ENCODE measurements at regions not wholly inside any gene's neighbourhood (a gene's known extent, or its start where the extent isn't known, plus 50 kb on each side); places are given as distances from the start of the nearest gene placed in this dataset.
"Not testable (repeated sequence)": the region's sequence is repeated elsewhere in the genome, so short reads cannot be mapped to it uniquely, and the experiment has no call there.

DNA sequence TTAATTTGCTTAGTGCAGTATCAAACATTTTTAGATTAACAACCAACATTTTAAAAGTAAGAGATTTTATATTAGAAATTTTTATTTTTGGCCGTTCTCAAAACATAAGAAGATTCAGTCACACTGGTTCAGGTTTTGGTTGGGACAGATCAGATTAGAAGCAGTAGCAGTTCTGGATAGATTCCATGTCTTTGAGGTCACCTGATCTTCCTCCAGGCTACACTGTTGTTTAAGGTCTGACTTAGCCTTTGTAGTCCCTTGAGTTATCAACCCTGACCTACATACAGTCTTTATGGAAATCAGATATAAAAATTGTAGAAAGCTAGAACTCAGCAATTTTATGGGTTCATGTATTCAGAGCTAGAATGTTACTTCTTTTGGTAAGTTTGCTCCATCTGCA lies 910.0 kb upstream of the WWC1 start:
- H3K4me1 ChIP-seq, result no peaks in the 10 kb centered on the region
- 63 to 82% (median 80%) methylated on average over 1 of the region's 1 CpG for WGBS, 5 donors
- no peak for DNase-seq
- no peak overlapping the region for H3K4me3 ChIP-seq
- H3K9me3 ChIP-seq, result no peaks in the 10 kb centered on the region
- H3K36me3 ChIP-seq, result no peaks in the 10 kb centered on the region
- intact Hi-C loops (cut with DNase I; ENCODE audit: low total_unique reads), result no loop called here
- H3K27me3 ChIP-seq (replicated peaks in 1 of 7), result no peaks in the 10 kb centered on the region
- TF ChIP-seq, protein P1, sequence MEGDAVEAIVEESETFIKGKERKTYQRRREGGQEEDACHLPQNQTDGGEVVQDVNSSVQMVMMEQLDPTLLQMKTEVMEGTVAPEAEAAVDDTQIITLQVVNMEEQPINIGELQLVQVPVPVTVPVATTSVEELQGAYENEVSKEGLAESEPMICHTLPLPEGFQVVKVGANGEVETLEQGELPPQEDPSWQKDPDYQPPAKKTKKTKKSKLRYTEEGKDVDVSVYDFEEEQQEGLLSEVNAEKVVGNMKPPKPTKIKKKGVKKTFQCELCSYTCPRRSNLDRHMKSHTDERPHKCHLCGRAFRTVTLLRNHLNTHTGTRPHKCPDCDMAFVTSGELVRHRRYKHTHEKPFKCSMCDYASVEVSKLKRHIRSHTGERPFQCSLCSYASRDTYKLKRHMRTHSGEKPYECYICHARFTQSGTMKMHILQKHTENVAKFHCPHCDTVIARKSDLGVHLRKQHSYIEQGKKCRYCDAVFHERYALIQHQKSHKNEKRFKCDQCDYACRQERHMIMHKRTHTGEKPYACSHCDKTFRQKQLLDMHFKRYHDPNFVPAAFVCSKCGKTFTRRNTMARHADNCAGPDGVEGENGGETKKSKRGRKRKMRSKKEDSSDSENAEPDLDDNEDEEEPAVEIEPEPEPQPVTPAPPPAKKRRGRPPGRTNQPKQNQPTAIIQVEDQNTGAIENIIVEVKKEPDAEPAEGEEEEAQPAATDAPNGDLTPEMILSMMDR (IDR thresholded peaks at IDR 0.05 in 8 of 11, conservative IDR thresholded peaks at IDR 0.05 in 3 of 11), result no peak
- no peak for TF ChIP-seq POLR2AphosphoS5 (IDR thresholded peaks at IDR 0.05)
- no peak for TF ChIP-seq POLR2A (IDR thresholded peaks at IDR 0.05)
- no peak overlapping the region for H3K27ac ChIP-seq

DNA sequence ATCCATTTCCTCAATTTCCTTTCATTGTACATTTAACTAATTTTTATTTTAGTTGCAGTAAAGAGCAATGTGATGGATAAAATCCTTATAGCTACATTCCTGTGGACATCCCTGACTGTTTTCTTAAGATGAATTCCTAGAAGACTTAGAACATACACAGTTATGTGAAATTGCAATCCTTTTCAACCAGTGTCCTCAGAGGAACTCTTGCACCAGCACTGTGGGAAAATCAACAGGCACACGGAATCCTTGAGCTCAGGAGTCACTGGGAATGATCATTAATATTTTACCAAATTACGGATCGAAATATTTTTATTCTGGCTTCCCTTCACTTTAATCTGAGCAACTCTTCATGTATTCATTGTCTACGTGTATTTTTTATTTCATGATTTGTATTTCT lies 901.9 kb upstream of the WWC1 start:
- H3K4me1 ChIP-seq, result no peaks in the 10 kb centered on the region
- peaks cover 0 to 4% (median 0%) of the 10 kb centered on the region in 8 donors for H3K9me3 ChIP-seq
- no peak overlapping the region for H3K4me3 ChIP-seq
- no peak overlapping the region for H3K27ac ChIP-seq
- no peak for TF ChIP-seq POLR2AphosphoS5 (IDR thresholded peaks at IDR 0.05)
- no peak for TF ChIP-seq POLR2A (IDR thresholded peaks at IDR 0.05)
- DNase-seq, result no peak
- no peaks in the 10 kb centered on the region for H3K36me3 ChIP-seq
- intact Hi-C loops (cut with DNase I; ENCODE audit: low total_unique reads), result no loop called here
- WGBS, 5 donors, result 66 to 89% (median 85%) methylated on average over 4 of the region's 4 CpGs
- H3K27me3 ChIP-seq (replicated peaks in 1 of 7), result no peaks in the 10 kb centered on the region

DNA sequence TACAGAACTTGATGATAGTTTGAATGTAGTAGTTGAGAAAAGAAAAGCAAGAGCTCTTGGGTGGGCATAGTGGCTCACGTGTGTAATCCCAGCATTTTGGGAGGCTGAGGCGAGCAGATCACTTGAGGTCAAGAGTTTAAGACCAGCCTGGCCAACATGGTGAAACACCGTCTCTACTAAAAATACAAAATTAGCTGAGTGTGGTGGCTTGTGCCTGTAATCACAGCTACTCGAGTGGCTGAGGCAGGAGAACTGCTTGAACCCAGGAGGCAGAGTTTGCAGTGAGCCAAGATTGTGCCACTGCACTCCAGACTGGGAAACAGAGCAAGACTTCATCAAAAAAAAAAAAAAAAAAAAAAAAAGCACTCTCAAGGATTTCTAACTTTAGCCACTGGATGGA lies 900.2 kb upstream of the WWC1 start:
- H3K27me3 ChIP-seq (replicated peaks in 1 of 7); H3K9me3 ChIP-seq; H3K36me3 ChIP-seq; H3K4me3 ChIP-seq; H3K4me1 ChIP-seq; DNase-seq; intact Hi-C loops (cut with DNase I; ENCODE audit: low total_unique reads); H3K27ac ChIP-seq: not testable (repeated sequence)
- 72 to 86% (median 75%) methylated on average over 4 of the region's 4 CpGs for WGBS, 5 donors

DNA sequence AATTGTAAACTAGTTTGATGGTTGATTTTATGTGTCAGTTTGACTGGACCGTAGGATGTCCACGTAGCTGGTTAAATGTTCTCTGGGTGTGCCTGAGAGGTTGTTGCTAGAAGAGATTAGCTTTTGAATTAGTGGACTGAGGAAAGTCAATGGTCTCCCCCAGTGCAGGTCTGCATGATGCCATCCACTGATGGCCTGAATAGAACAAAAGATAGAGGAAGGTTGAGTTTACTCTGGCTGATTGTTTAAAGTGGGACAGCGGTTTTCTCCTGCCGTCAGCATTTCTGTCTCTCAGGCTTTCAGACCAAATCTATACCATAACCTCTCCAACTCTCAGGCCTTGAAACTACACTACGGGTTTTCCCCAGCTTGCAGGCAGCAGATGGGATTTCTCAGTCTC lies 899.2 kb upstream of the WWC1 start:
- intact Hi-C loops (cut with DNase I; ENCODE audit: low total_unique reads), result no loop called here
- 74 to 84% (median 82%) methylated on average over 5 of the region's 5 CpGs for WGBS, 5 donors

DNA sequence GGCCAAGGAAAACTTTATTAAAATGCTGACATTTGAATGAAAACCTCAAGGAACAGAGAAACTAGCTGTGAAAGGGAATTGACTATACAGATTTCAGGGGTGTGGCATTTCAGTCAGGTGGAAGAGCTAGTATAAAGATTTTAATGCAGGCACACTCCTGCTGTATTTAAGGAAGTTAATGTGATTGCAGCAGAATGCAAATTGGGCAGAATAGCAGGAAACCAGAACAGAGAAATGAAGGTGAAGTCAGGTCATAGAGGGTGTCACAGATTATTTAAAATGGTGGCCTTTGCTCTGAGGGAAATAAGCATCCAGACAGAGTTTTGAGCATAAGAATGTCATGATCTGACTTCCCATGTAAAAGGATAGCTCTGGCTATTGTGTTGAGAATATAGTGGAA lies 898.1 kb upstream of the WWC1 start:
- Histone ChIP-seq H3K36me3 (no peaks in the 10 kb centered on the region), H3K4me3 (no peak overlapping the region)
- intact Hi-C loops (cut with DNase I; ENCODE audit: low total_unique reads), result no loop called here

More for the DNA sequence above, 899.2 kb upstream of the WWC1 start:
- no peaks in the 10 kb centered on the region for H3K4me1 ChIP-seq
- H3K9me3 ChIP-seq, result peaks cover 0 to 6% (median 0%) of the 10 kb centered on the region in 8 donors
- no peaks in the 10 kb centered on the region for H3K27me3 ChIP-seq (replicated peaks in 1 of 7)
- H3K27ac ChIP-seq, result no peak overlapping the region
- H3K4me3 ChIP-seq, result no peak overlapping the region
- H3K36me3 ChIP-seq, result no peaks in the 10 kb centered on the region
- no peak for DNase-seq
- TF ChIP-seq, protein P1 (IDR thresholded peaks at IDR 0.05 in 8 of 11, conservative IDR thresholded peaks at IDR 0.05 in 3 of 11), result no peak
- TF ChIP-seq POLR2A (IDR thresholded peaks at IDR 0.05) (no peak), POLR2AphosphoS5 (IDR thresholded peaks at IDR 0.05) (no peak)

More for the DNA sequence above, 898.1 kb upstream of the WWC1 start:
- no peak for TF ChIP-seq POLR2AphosphoS5 (IDR thresholded peaks at IDR 0.05)
- TF ChIP-seq, protein P1 (IDR thresholded peaks at IDR 0.05 in 8 of 11, conservative IDR thresholded peaks at IDR 0.05 in 3 of 11), result no peak
- no peak for TF ChIP-seq POLR2A (IDR thresholded peaks at IDR 0.05)
- Histone ChIP-seq H3K9me3 (peaks cover 0 to 6% (median 0%) of the 10 kb centered on the region in 8 donors), H3K4me1 (no peaks in the 10 kb centered on the region), H3K27me3 (replicated peaks in 1 of 7) (no peaks in the 10 kb centered on the region), H3K27ac (no peak overlapping the region)
- no peak for DNase-seq
